ENCODE measurements at regions not wholly inside any gene's neighbourhood (a gene's known extent, or its start where the extent isn't known, plus 50 kb on each side); places are given as distances from the start of the nearest gene placed in this dataset.

DNA sequence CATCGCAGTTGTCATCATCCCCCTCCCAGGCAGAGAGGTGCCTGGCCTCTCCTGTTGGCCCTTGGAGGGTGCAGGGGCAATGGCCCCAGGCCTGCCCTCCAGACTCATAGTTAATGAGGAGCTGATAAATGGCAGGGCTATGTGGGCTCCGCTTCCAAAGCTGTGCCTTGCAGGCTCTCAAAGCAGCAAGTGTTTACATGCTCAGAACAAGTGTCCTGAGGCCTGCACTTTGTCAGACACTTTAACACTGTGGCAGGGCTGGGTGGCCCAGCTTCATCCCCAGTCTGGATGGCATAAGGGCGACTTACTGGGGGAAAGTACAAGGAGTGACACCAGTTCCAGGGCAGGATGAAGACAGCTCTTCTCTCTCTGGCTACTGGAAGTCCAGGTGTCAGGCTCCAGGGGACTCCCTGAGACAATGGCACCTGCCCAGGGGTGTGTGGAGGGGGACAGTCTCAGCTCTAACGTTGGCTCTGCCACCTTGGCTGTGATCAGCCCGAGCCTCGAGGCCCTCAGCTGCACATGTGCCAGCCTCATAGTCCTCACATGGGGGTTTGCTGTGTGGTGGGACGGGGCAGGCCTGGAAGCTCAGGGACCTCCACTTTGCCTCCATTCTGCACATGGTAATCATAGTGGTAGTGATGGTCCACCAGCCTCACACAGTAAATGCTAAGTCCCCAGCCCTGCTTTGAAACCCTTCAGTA is 153.4 kb downstream of the BARX1 start (continued):
- TF ChIP-seq, protein P1, sequence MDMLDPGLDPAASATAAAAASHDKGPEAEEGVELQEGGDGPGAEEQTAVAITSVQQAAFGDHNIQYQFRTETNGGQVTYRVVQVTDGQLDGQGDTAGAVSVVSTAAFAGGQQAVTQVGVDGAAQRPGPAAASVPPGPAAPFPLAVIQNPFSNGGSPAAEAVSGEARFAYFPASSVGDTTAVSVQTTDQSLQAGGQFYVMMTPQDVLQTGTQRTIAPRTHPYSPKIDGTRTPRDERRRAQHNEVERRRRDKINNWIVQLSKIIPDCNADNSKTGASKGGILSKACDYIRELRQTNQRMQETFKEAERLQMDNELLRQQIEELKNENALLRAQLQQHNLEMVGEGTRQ (IDR thresholded peaks at IDR 0.05; ENCODE audit: low read length): no peak
- TF ChIP-seq SUZ12 (IDR thresholded peaks at IDR 0.05; ENCODE audit: low read length): no peak
